H1 (cell line): ENCODE measurements at regions not wholly inside any gene's neighbourhood (a gene's known extent, or its start where the extent isn't known, plus 50 kb on each side); places are given as distances from the start of the nearest gene placed in this dataset.

Experiments used
- CTCF ChIA-PET: fragments of 300-600 bp; sonication (Branson Sonifier 250); formaldehyde crosslinking; loops from one replicate; lab custom pipeline; 2021; ENCODE audit not compliant: partially characterized antibody; lab: Charles Lee
- POLR2A ChIA-PET: fragments of 300-600 bp; sonication (Branson Sonifier 250); formaldehyde crosslinking; loops from one replicate; lab custom pipeline; 2021; ENCODE audit warnings: inconsistent platforms; ENCODE audit not compliant: partially characterized antibody; lab: Charles Lee
- DNase-seq, 2 experiments: peaks; one replicate each; pipeline versions ENCODE4 v3.0.0 to v3.0.0-alpha.2; 2010 to 2022; ENCODE audit warnings: low spot score in 2 of 2, low read depth in 1 of 2, mixed read lengths in 1 of 2
- FAIRE-seq: peaks from 2 replicates; lab custom pipeline; 2011; peaks lifted over from hg19 to GRCh38; lab: Jason Lieb, UNC
- H2AFZ ChIP-seq: 2 replicates; pipeline ENCODE4 v1.8.1; 2012; ENCODE audit warnings: low read length, inconsistent platforms
- H2AK5ac ChIP-seq: 2 replicates; pipeline ENCODE4 v1.6.1; 2013; ENCODE audit warnings: low read depth, low read length
- H2BK120ac ChIP-seq: replicated peaks from 2 replicates; pipeline ENCODE3; 2013; ENCODE audit warnings: low read depth, low read length, inconsistent platforms
- H2BK12ac ChIP-seq: 2 replicates; pipeline ENCODE4 v1.6.1; 2013; ENCODE audit warnings: low read depth, low read length
- H2BK15ac ChIP-seq: 2 replicates; pipeline ENCODE4 v1.6.1; 2013; ENCODE audit warnings: low read length
- H2BK20ac ChIP-seq: 2 replicates; pipeline ENCODE4 v1.6.1; 2013; ENCODE audit warnings: low read length
- H2BK5ac ChIP-seq: 2 replicates; pipeline ENCODE4 v1.6.1; 2013; ENCODE audit warnings: low read depth, low read length
- H3K14ac ChIP-seq: 2 replicates; pipeline ENCODE4 v1.6.1; 2013; ENCODE audit warnings: inconsistent platforms; ENCODE audit not compliant: insufficient read length
- H3K18ac ChIP-seq: 2 replicates; pipeline ENCODE4 v1.6.1; 2013; ENCODE audit warnings: low read length; ENCODE audit errors: extremely low read depth
- H3K23ac ChIP-seq: 2 replicates; pipeline ENCODE4 v1.6.1; 2013; ENCODE audit warnings: inconsistent platforms; ENCODE audit not compliant: insufficient read length
- H3K23me2 ChIP-seq: 2 replicates; pipeline ENCODE4 v1.6.1; 2013; ENCODE audit warnings: low read depth, low read length
- H3K27ac ChIP-seq: 2 replicates; pipeline ENCODE4 v1.6.1; 2011; ENCODE audit warnings: low read depth, low read length, inconsistent platforms
- H3K27me3 ChIP-seq, 4 experiments: replicated peaks in 1 of 4; 1 replicate in 1 of 4; 2 replicates in 3 of 4; pipeline versions ENCODE4 v1.6.1 to v1.8.1; 2011 to 2013; ENCODE audit warnings: low read length in 3 of 4, mild to moderate bottlenecking in 3 of 4, inconsistent platforms in 2 of 4, mixed read lengths in 2 of 4, moderate library complexity in 1 of 4; ENCODE audit not compliant: control insufficient read depth in 3 of 4, insufficient read depth in 3 of 4; ENCODE audit errors: extremely low read depth in 1 of 4
- H3K36me3 ChIP-seq, 4 experiments: 2 replicates each; pipeline versions ENCODE4 v1.6.1 to v1.8.1; 2011 to 2013; ENCODE audit warnings: mild to moderate bottlenecking in 4 of 4, low read length in 3 of 4, moderate library complexity in 2 of 4, control low read depth in 1 of 4, inconsistent platforms in 1 of 4; ENCODE audit not compliant: insufficient read depth in 4 of 4, control insufficient read depth in 2 of 4
- H3K4ac ChIP-seq: replicated peaks from 2 replicates; pipeline ENCODE3; 2013; ENCODE audit warnings: low read length, low read depth, mixed read lengths, inconsistent platforms; ENCODE audit not compliant: insufficient read length
- H3K4me1 ChIP-seq, 4 experiments: replicated peaks in 1 of 4; 1 replicate in 1 of 4; 2 replicates in 3 of 4; pipeline versions ENCODE4 v1.6.1 to v1.8.1; 2011 to 2013; ENCODE audit warnings: low read length in 3 of 4, inconsistent platforms in 2 of 4, mixed read lengths in 1 of 4; ENCODE audit not compliant: insufficient read depth in 4 of 4, control insufficient read depth in 3 of 4
- H3K4me2 ChIP-seq, 2 experiments: 2 replicates each; pipeline versions ENCODE4 v1.6.1 to v1.8.1; 2011 to 2013; ENCODE audit warnings: low read depth in 2 of 2, low read length in 2 of 2, control low read depth in 1 of 2, inconsistent platforms in 1 of 2, mild to moderate bottlenecking in 1 of 2; ENCODE audit not compliant: insufficient read depth in 1 of 2
- H3K4me3 ChIP-seq, 4 experiments: fragments of 200-600, 300-600 bp in 1 of 4; sonication (generic), shearing (Covaris generic), sonication (Bioruptor Twin) in 1 of 4; 2 replicates each; pipeline versions ENCODE4 v1.5.1 to v1.8.1; 2011 to 2016; ENCODE audit warnings: low read length in 4 of 4, low read depth in 3 of 4, control low read depth in 2 of 4, inconsistent platforms in 2 of 4, mild to moderate bottlenecking in 2 of 4, mixed read lengths in 1 of 4, moderate library complexity in 1 of 4; ENCODE audit not compliant: insufficient read depth in 2 of 4; ENCODE audit errors: extremely low read depth in 1 of 4
- H3K56ac ChIP-seq: replicated peaks from 2 replicates; pipeline ENCODE3; 2013; ENCODE audit warnings: low read depth, mild to moderate bottlenecking, mixed read lengths, low read length, inconsistent platforms; ENCODE audit not compliant: insufficient read length
- H3K79me1 ChIP-seq: 2 replicates; pipeline ENCODE4 v1.6.1; 2013; ENCODE audit warnings: low read depth, low read length, control low read depth
- H3K79me2 ChIP-seq, 2 experiments: 2 replicates each; pipeline versions ENCODE4 v1.6.1 to v1.8.1; 2012 to 2013; ENCODE audit warnings: low read length in 2 of 2, mild to moderate bottlenecking in 2 of 2, inconsistent platforms in 1 of 2; ENCODE audit not compliant: insufficient read depth in 2 of 2, control insufficient read depth in 1 of 2
- H3K9ac ChIP-seq, 4 experiments: replicated peaks in 1 of 4; 1 replicate in 1 of 4; 2 replicates in 3 of 4; pipeline versions ENCODE4 v1.6.1 to v1.8.1; 2011 to 2013; ENCODE audit warnings: low read depth in 3 of 4, low read length in 3 of 4, control low read depth in 2 of 4, mild to moderate bottlenecking in 2 of 4, moderate library complexity in 2 of 4, inconsistent platforms in 1 of 4; ENCODE audit errors: extremely low read depth in 1 of 4
- H3K9me3 ChIP-seq, 2 experiments: 2 replicates each; pipeline versions ENCODE4 v1.6.1 to v1.8.1; 2012 to 2013; ENCODE audit warnings: mild to moderate bottlenecking in 2 of 2, moderate library complexity in 2 of 2, control low read depth in 1 of 2, inconsistent platforms in 1 of 2, low read depth in 1 of 2, low read length in 1 of 2, mixed read lengths in 1 of 2; ENCODE audit not compliant: insufficient read depth in 2 of 2
- H4K20me1 ChIP-seq, 2 experiments: replicated peaks in 1 of 2; 2 replicates each; pipeline versions ENCODE3 to v1.8.1; 2011 to 2013; ENCODE audit warnings: inconsistent platforms in 2 of 2, low read length in 2 of 2, mild to moderate bottlenecking in 1 of 2; ENCODE audit not compliant: insufficient read depth in 2 of 2, control insufficient read depth in 1 of 2
- H4K5ac ChIP-seq: 2 replicates; pipeline ENCODE4 v1.6.1; 2013; ENCODE audit warnings: low read length, low read depth, mixed read lengths, inconsistent platforms; ENCODE audit not compliant: insufficient read length
- H4K8ac ChIP-seq: 2 replicates; pipeline ENCODE4 v1.8.0; 2013; ENCODE audit warnings: mild to moderate bottlenecking, moderate library complexity, low read length, inconsistent platforms; ENCODE audit not compliant: insufficient read depth; ENCODE audit errors: extremely low read depth
- H4K91ac ChIP-seq: replicated peaks from 2 replicates; pipeline ENCODE3; 2013; ENCODE audit warnings: low read length, mixed read lengths, inconsistent platforms; ENCODE audit not compliant: insufficient read length
- WGBS, 2 experiments: shearing (Covaris generic) in 1 of 2; methylation state at CpG; one replicate each; pipeline versions ENCODE4 v1.1.6 to v1.1.7; 2013 to 2015; ENCODE audit warnings: low lambda C conversion rate in 2 of 2, mixed read lengths in 2 of 2, inconsistent platforms in 1 of 2, low coverage in 1 of 2, missing lambda C conversion rate in 1 of 2; ENCODE audit not compliant: insufficient replicate concordance in 2 of 2, insufficient coverage in 1 of 2, insufficient read length in 1 of 2; ENCODE audit errors: extremely low coverage in 1 of 2, missing lambda C conversion rate in 1 of 2; 5-methylcytosine and 5-hydroxymethylcytosine counted together
- TF ChIP-seq, protein P1 (sequence below): IDR thresholded peaks from 2 replicates; pipeline ENCODE4 v1.6.1; 2011; ENCODE audit warnings: low read depth, mild to moderate bottlenecking, low read length; ENCODE audit not compliant: insufficient read depth

DNA sequence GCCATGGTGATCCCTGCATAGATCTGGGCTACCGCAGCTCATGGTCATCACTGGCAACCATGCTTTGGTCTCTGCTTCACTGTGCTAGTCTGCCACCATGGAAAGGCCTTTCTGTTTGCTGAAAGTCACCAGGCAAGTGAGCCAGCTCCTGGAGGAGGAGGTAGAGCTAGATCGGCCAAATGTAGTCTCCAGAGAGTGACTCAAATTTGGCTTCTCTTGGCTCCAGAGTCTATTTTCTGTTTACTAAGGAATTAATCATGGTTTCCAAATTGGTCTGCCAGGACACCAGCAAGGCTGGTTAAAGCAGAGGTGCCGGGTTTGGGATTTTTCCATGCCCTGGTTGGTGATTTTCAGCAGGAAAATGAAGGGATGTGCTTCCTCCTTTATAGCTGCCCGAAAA is 52.7 kb upstream of the IVNS1ABP start:
- Histone ChIP-seq H2AFZ (no peak overlapping the region), H3K79me2 (no peaks in the 10 kb centered on the region), H3K18ac (no peak overlapping the region), H3K56ac (no peak overlapping the region), H3K4me1 (peaks cover 0 to 5% (median 0%) of the 10 kb centered on the region in 4 experiments; a peak in 1 of 7 replicates), H3K27me3 (0 out of 7 replicates have a peak, but pooled peaks cover 0 to 2% (median under 1%) of the 10 kb centered on the region in 4 experiments), H2AK5ac (no peak overlapping the region), H3K23ac (no peak overlapping the region), H2BK5ac (no peak overlapping the region), H3K9ac (no peak overlapping the region), H3K4ac (no peak overlapping the region), H2BK20ac (no peak overlapping the region), H2BK120ac (no peak overlapping the region), H3K4me2 (no peak overlapping the region), H3K4me3 (no peak overlapping the region), H3K79me1 (no peaks in the 10 kb centered on the region), H3K36me3 (no peaks in the 10 kb centered on the region), H4K91ac (no peak overlapping the region), H2BK12ac (no peak overlapping the region), H3K9me3 (no peaks in the 10 kb centered on the region), H2BK15ac (no peak overlapping the region), H4K20me1 (no peaks in the 10 kb centered on the region), H4K5ac (no peak overlapping the region), H3K23me2 (no peaks in the 10 kb centered on the region), H3K27ac (no peak overlapping the region), H4K8ac (no peak overlapping the region), H3K14ac (no peak overlapping the region)
- DNase-seq (no peak), FAIRE-seq (no peak)
- WGBS, 2 experiments = 89% methylated on average over 4 of the region's 4 CpGs; no CpG with 5 or more reads in 1 of the 2 experiments
- ChIA-PET CTCF (interaction anchor here (1.4 kb wide), 1 partner anchor 16 kb away, joined by 4 read pairs; no protein-coding TSS in a partner anchor), POLR2A (no interaction called here)
- TF ChIP-seq, protein P1, sequence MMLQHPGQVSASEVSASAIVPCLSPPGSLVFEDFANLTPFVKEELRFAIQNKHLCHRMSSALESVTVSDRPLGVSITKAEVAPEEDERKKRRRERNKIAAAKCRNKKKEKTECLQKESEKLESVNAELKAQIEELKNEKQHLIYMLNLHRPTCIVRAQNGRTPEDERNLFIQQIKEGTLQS = no peak
